ENCODE measurements at regions not wholly inside any gene's neighbourhood (a gene's known extent, or its start where the extent isn't known, plus 50 kb on each side); places are given as distances from the start of the nearest gene placed in this dataset.
"Not testable (repeated sequence)": the region's sequence is repeated elsewhere in the genome, so short reads cannot be mapped to it uniquely, and the experiment has no call there.

DNA sequence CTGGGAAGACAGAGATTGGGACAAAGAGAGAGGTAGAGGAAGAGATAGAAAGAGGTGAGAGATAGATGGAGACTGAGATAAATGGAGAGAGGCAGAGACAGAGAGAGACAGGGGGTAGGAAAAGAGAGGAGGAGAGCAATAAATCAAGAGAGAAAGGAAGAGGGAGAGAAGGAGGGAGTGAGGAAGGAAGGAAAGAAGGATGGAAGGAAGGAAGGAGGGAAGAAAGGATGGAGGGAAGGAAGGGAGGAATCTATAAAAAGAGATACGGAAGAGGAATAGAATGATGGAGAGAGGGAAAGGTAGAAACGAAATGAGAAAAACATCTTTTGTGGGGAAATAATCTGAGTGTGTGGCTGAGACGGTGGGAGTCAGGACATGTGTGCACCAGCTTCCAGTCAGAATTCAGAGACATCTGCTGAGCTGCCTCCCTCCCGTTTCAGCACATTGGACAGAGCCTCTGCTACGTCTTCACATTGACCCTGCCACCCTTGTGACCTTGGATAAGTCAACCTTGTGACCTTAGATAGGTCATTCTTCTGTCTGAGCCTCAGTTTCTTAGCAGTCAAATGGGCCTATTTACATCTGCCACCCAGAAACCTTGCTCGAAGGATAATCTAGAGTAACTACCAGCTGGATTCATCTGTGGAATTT, 417.8 kb downstream of the MIAT start:
- peaks cover 0 to 57% (median 0%) of the 10 kb centered on the region in 3 donors for H3K27me3 ChIP-seq
- TF ChIP-seq, protein P1, sequence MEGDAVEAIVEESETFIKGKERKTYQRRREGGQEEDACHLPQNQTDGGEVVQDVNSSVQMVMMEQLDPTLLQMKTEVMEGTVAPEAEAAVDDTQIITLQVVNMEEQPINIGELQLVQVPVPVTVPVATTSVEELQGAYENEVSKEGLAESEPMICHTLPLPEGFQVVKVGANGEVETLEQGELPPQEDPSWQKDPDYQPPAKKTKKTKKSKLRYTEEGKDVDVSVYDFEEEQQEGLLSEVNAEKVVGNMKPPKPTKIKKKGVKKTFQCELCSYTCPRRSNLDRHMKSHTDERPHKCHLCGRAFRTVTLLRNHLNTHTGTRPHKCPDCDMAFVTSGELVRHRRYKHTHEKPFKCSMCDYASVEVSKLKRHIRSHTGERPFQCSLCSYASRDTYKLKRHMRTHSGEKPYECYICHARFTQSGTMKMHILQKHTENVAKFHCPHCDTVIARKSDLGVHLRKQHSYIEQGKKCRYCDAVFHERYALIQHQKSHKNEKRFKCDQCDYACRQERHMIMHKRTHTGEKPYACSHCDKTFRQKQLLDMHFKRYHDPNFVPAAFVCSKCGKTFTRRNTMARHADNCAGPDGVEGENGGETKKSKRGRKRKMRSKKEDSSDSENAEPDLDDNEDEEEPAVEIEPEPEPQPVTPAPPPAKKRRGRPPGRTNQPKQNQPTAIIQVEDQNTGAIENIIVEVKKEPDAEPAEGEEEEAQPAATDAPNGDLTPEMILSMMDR (IDR thresholded peaks at IDR 0.05): no peak
- TF ChIP-seq POLR2AphosphoS5 (IDR thresholded peaks at IDR 0.05) (no peak), POLR2A (IDR thresholded peaks at IDR 0.05) (no peak), EP300 (IDR thresholded peaks at IDR 0.05) (no peak)
- no peak for DNase-seq
- no peaks in the 10 kb centered on the region for H3K36me3 ChIP-seq
- no peak overlapping the region for H3K27ac ChIP-seq
- no peaks in the 10 kb centered on the region for H3K4me1 ChIP-seq
- H3K9me3 ChIP-seq: no peaks in the 10 kb centered on the region
- intact Hi-C loops (cut with DNase I; ENCODE audit: low total_unique reads): no loop called here
- no peak overlapping the region for H3K4me3 ChIP-seq
- WGBS, 5 donors: 50 to 61% (median 56%) methylated on average over 6 of the region's 6 CpGs

DNA sequence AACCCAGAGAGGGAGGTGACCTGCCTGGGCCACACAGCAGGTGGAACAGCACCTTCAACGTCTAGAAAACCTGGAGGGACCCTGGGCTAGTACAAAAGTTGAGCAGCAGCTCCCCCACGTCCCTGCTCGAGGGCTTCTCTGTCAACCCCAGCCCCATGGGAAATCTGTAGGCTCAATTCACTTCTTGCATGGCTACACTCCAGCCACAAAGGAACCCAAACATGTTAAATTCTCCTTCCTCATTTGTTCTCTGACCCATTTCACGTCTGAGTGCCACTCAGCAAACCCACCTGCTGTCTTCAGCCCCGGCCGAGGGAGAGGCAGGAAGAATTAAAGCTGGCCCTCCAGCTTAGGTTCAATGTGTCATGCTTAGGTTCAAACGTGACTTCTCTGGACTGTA, 418.5 kb downstream of the MIAT start:
- Histone ChIP-seq H3K4me1 (no peaks in the 10 kb centered on the region), H3K4me3 (no peak overlapping the region), H3K36me3 (no peaks in the 10 kb centered on the region), H3K27me3 (peaks cover 0 to 57% (median 0%) of the 10 kb centered on the region in 3 donors), H3K27ac (no peak overlapping the region), H3K9me3 (no peaks in the 10 kb centered on the region)
- DNase-seq: no peak
- 31 to 54% (median 44%) methylated on average over 6 to 7 of the region's 7 CpGs for WGBS, 5 donors
- intact Hi-C loops (cut with DNase I; ENCODE audit: low total_unique reads): no loop called here
- no peak for TF ChIP-seq POLR2A (IDR thresholded peaks at IDR 0.05)
- TF ChIP-seq EP300 (IDR thresholded peaks at IDR 0.05): no peak
- no peak for TF ChIP-seq POLR2AphosphoS5 (IDR thresholded peaks at IDR 0.05)
- TF ChIP-seq, protein P1 (IDR thresholded peaks at IDR 0.05): no peak

DNA sequence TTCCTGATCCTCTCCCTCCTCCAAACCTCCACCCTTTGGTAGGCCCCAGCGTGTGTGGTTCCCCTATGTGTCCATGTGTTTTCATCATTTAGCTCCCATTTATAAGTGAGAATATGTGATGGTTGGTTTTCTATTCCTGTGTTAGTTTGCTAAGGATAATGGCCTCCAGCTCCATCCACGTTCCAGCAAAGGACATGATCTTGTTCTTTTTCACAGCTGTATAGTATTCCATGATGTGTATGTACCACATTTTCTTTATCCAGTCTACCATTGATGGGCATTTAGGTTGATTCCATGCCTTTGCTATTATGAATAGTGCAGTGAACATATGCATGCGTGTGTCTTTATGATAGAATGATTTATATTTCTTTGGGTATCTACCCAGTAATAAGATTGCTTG, 420.7 kb downstream of the MIAT start:
- DNase-seq; H3K4me1 ChIP-seq; H3K36me3 ChIP-seq; intact Hi-C loops (cut with DNase I; ENCODE audit: low total_unique reads); H3K27ac ChIP-seq; H3K9me3 ChIP-seq; H3K4me3 ChIP-seq: not testable (repeated sequence)
- H3K27me3 ChIP-seq: peaks cover 0 to 56% (median 0%) of the 10 kb centered on the region in 3 donors
- WGBS, 5 donors: 84 to 92% (median 86%) methylated on average over 3 of the region's 3 CpGs

DNA sequence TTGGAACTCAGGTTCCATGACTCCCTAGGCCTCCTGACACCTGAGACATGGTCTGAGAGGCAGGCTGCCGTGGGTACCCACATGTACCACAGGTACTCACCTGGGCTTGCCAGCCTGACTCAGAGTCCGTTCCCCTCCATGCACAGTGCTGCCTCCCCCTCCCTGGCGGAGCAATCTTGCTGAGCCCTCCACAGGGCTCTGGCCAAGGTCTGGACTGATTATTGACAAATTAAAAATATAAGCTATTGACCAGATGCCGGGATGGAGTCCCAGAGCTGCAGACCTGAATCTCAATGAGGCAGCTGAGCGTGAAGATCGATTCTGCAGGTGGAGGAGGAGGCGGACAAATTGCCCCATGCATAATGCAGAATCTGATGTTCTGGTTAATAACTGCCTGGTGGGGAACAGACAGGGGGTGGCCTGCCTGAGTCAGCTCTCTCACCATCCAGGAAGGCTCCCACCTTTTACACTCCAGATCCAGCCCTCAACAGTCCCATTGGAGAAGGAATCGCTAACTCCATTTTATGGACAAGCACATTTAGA, 422.7 kb downstream of the MIAT start:
- Histone ChIP-seq H3K27me3 (peaks cover 0 to 47% (median 0%) of the 10 kb centered on the region in 3 donors), H3K9me3 (no peaks in the 10 kb centered on the region), H3K36me3 (no peaks in the 10 kb centered on the region), H3K4me3 (no peak overlapping the region), H3K27ac (no peak overlapping the region), H3K4me1 (no peaks in the 10 kb centered on the region)
- TF ChIP-seq POLR2AphosphoS5 (IDR thresholded peaks at IDR 0.05) (no peak), EP300 (IDR thresholded peaks at IDR 0.05) (no peak), POLR2A (IDR thresholded peaks at IDR 0.05) (no peak)
- TF ChIP-seq, protein P1 (IDR thresholded peaks at IDR 0.05): no peak
- intact Hi-C loops (cut with DNase I; ENCODE audit: low total_unique reads): no loop called here
- WGBS, 5 donors: 81 to 90% (median 88%) methylated on average over 6 to 8 of the region's 8 CpGs
- no peak for DNase-seq

DNA sequence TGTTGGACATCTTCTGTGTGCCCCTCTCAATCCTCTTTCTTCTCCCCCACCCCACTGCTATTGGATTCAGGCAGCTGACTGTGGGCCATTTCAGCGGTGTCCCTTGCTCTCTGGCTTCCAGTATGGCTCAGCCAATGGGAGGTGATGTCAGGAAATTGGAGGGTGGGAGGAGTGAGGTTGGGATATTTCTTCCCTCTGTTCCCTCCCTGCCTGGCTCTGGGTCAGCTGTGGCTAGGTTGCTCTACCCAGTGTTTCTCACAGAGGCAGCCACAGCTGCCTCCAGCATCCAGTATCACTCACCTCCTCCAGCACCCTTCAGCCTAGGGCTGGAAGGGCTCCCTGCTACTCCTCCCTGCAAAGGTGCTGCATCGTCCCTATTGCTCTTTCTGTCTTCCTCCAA, 423.5 kb downstream of the MIAT start:
- no peak overlapping the region for H3K27ac ChIP-seq
- H3K9me3 ChIP-seq: no peaks in the 10 kb centered on the region
- 41 to 57% (median 49%) methylated on average over 2 of the region's 2 CpGs for WGBS, 5 donors
- H3K27me3 ChIP-seq: peaks cover 0 to 40% (median 0%) of the 10 kb centered on the region in 3 donors
- TF ChIP-seq, protein P1 (IDR thresholded peaks at IDR 0.05): no peak
- no peak for TF ChIP-seq POLR2A (IDR thresholded peaks at IDR 0.05)
- no peak for TF ChIP-seq POLR2AphosphoS5 (IDR thresholded peaks at IDR 0.05)
- TF ChIP-seq EP300 (IDR thresholded peaks at IDR 0.05): no peak
- DNase-seq: no peak
- H3K4me3 ChIP-seq: no peak overlapping the region
- intact Hi-C loops (cut with DNase I; ENCODE audit: low total_unique reads): no loop called here
- no peaks in the 10 kb centered on the region for H3K36me3 ChIP-seq
- H3K4me1 ChIP-seq: no peaks in the 10 kb centered on the region

Measured in stomach (tissue), 8 donors.